ENCODE measurements at regions not wholly inside any gene's neighbourhood (a gene's known extent, or its start where the extent isn't known, plus 50 kb on each side); places are given as distances from the start of the nearest gene placed in this dataset.

GRCh38 chr1:239918634-239919033 lies 173.0 kb upstream of the FMN2 start:
- TF ChIP-seq CTCF (conservative IDR thresholded peaks at IDR 0.05; ENCODE audit: low read depth, low read length), result no peak
- no peak for TF ChIP-seq NFE2L2 (IDR thresholded peaks at IDR 0.05; ENCODE audit: low read depth, low read length)
- TF ChIP-seq RAD21 (IDR thresholded peaks at IDR 0.05; ENCODE audit: low read length), result no peak
- no peak for TF ChIP-seq RFX5 (IDR thresholded peaks at IDR 0.05; ENCODE audit: low read depth, low read length)
- no peak for TF ChIP-seq SMC3 (IDR thresholded peaks at IDR 0.05; ENCODE audit: low read depth, low read length)
- TF ChIP-seq MAFK (IDR thresholded peaks at IDR 0.05; ENCODE audit: low read depth, low read length), result no peak
- TF ChIP-seq USF2 (IDR thresholded peaks at IDR 0.05; ENCODE audit: low read depth, low read length), result no peak
- no peak for TF ChIP-seq CEBPB (IDR thresholded peaks at IDR 0.05; ENCODE audit: low read depth, low read length)
- no peak for TF ChIP-seq POLR2A (IDR thresholded peaks at IDR 0.05; ENCODE audit: low read depth, low read length)
- dilution Hi-C loops (cut with HindIII; ENCODE audit: low sequenced_read_pairs, unreplicated experiment), result no loop called here
- H4K5ac ChIP-seq (ENCODE audit: low read depth, low read length), result no peak overlapping the region
- ATAC-seq (ENCODE audit: low read depth) (no peak), DNase-seq (no peak)
- H3K56ac ChIP-seq (ENCODE audit: extremely low read depth, insufficient read depth, low read length), result no peak overlapping the region
- H3K9me1 ChIP-seq (ENCODE audit: insufficient read depth, low read length), result no peaks in the 10 kb centered on the region
- H3K27me3 ChIP-seq (ENCODE audit: control insufficient read depth, insufficient read depth, low read length), result no peaks in the 10 kb centered on the region
- no peak overlapping the region for H2BK5ac ChIP-seq (ENCODE audit: low read depth, low read length, poor library complexity, severe bottlenecking)
- intact Hi-C loops (cut with micrococcal nuclease), result no loop called here
- H3K18ac ChIP-seq (ENCODE audit: low read depth, low read length), result no peak overlapping the region
- H3K4ac ChIP-seq (ENCODE audit: low read depth, low read length), result no peak overlapping the region
- H2AK5ac ChIP-seq (ENCODE audit: low read depth, low read length), result no peak overlapping the region
- H4K91ac ChIP-seq (ENCODE audit: insufficient read depth, low read depth, low read length), result no peak overlapping the region
- H3K9me3 ChIP-seq (ENCODE audit: control insufficient read depth, insufficient read depth, low read length), result no peaks in the 10 kb centered on the region
- H2BK15ac ChIP-seq (ENCODE audit: low read depth, low read length), result no peak overlapping the region
- H3K23ac ChIP-seq (ENCODE audit: low read depth, low read length), result no peak overlapping the region
- no peak overlapping the region for H3K4me2 ChIP-seq (ENCODE audit: low read depth, low read length)
- no peak overlapping the region for H2BK20ac ChIP-seq (ENCODE audit: low read depth, low read length)
- no peaks in the 10 kb centered on the region for H3K36me3 ChIP-seq (ENCODE audit: control insufficient read depth, insufficient read depth, low read length)
- H3K14ac ChIP-seq (replicated peaks; ENCODE audit: low read depth, low read length), result no peak overlapping the region
- ChIA-PET CTCF (no interaction called here), POLR2A (ENCODE audit: unreplicated experiment) (no interaction called here)
- H3K4me3 ChIP-seq (ENCODE audit: insufficient read depth, low read depth, low read length), result no peak overlapping the region
- WGBS, 2 experiments (ENCODE audit: extremely low coverage in 2 of 2, insufficient read length in 1 of 2), result no CpG with 5 or more reads among the region's 4 CpGs
- no peak overlapping the region for H2AK9ac ChIP-seq (replicated peaks; ENCODE audit: low read depth, low read length, poor library complexity)
- H2BK120ac ChIP-seq (ENCODE audit: low read depth, low read length), result no peak overlapping the region
- H2AFZ ChIP-seq (replicated peaks; ENCODE audit: low read length, poor library complexity), result no peak overlapping the region
- no TSS peak for BruUV-seq (replicated peaks)
- no peaks in the 10 kb centered on the region for H3K79me1 ChIP-seq (ENCODE audit: low read depth in 1 of 2, low read length in 2 of 2)
- H4K20me1 ChIP-seq (ENCODE audit: insufficient read depth, low read length), result no peaks in the 10 kb centered on the region
- H4K8ac ChIP-seq (ENCODE audit: low read depth in 2 of 2, low read length in 2 of 2), result no peak overlapping the region
- in situ Hi-C loops (cut with MboI; ENCODE audit: low sequenced_read_pairs), result no loop called here
- no peak overlapping the region for H3K9ac ChIP-seq (ENCODE audit: low read depth, low read length)
- H3K4me1 ChIP-seq (ENCODE audit: control insufficient read depth, insufficient read depth, low read length), result no peaks in the 10 kb centered on the region; the same call in 1 of the 2 replicates
- no peak overlapping the region for H3K27ac ChIP-seq (ENCODE audit: insufficient read depth, low read length)

All from IMR-90 (cell line).